ENCODE measurements at regions not wholly inside any gene's neighbourhood (a gene's known extent, or its start where the extent isn't known, plus 50 kb on each side); places are given as distances from the start of the nearest gene placed in this dataset.
"Not testable (repeated sequence)": the region's sequence is repeated elsewhere in the genome, so short reads cannot be mapped to it uniquely, and the experiment has no call there.

- no peak for DNase-seq (ENCODE audit: low spot score)
Measured at GRCh38 chr10:38209332-38209731, 115.2 kb downstream of the ZNF37A start.

DNA sequence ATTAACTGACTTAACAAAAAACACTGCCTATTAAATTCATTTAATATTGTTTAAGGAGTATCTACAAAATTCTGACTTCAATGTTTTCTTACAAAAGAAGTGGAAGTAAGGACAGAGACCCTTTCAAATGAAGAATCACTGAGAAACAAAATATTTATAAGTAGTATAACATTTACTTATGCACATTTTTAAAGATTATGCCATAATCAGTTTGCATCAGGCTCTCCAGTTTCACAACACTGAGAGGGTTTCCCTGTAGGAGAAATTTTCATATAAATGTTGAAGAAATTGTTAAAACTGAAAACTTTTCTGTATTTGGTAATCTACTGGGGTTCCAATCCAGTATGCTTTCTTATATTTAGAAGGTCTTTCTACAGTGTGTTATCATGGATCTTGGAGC, 115.6 kb downstream of the ZNF37A start:
- DNase-seq (ENCODE audit: low spot score), result not testable (repeated sequence)

GRCh38 chr10:38212460-38212859, 118.3 kb downstream of the ZNF37A start:
- DNase-seq (ENCODE audit: low spot score), result no peak

DNA sequence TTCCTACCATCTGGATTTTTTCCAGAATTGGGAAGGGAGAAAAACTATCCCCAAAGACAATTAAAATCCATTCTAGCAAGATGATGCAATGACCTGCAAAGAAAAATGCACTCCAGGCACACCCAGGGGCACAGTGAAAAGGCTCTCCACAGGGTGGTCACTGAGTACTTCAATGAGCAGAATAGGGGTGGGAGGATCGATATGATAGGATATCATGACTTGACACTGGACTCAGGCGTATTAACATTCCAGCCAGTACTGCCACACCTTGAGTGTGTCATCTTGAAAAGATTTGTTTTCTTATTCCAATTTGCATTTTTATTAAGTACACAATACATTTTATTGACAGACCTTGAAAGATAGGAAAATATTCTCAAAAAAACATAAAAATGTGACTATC, 132.2 kb downstream of the ZNF37A start:
- no peak for DNase-seq (ENCODE audit: low spot score)

GRCh38 chr10:38228394-38228793, 134.3 kb downstream of the ZNF37A start:
- DNase-seq (ENCODE audit: low spot score), result no peak

- not testable (repeated sequence) for DNase-seq (ENCODE audit: low spot score)
Measured at GRCh38 chr10:38238479-38238878, 144.3 kb downstream of the ZNF37A start.

GRCh38 chr10:38242061-38242649, 148.0 kb downstream of the ZNF37A start:
- not testable (repeated sequence) for DNase-seq (ENCODE audit: low spot score)

DNA sequence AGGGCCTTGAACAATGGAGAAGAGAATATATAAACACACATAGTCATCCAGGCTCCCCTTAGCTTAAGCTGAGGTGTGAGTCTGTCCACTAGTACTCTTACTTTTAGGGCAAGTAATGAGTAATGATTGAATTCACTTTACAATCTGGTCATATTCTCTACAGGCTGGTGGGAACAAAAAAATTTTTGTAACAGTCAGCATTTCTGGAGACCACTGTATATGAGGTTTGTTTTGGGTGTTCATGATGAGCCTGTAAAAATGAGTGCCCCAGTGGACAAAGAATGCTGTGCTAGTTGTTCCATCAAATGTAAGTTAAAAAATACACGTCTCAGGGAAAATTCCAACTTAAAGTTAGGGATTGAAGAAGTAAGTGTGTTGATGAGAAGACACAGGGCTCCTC, 154.0 kb downstream of the ZNF37A start:
- not testable (repeated sequence) for DNase-seq (ENCODE audit: low spot score)

DNA sequence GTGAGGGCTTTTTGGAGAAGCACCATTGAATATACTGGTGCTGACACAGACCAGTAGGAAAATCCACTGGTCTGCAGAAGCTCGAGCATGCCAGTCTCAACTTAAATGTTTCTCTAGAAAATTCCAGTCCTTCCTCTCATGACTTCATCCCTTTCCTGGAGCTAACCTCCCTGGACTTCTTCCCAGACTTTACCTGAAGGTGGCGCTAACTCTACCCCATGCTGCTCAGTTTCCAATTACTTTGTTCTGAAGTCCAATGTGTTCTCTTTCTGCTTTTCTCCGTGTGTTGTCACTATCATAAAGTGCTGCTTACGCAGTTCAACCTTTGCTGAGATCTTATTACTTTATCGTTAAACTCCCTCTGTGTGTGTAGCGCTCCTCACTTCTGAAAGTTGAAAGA, 158.4 kb downstream of the ZNF37A start:
- DNase-seq (ENCODE audit: low spot score), result not testable (repeated sequence)

GRCh38 chr10:38267555-38267954, 173.4 kb downstream of the ZNF37A start:
- not testable (repeated sequence) for DNase-seq (ENCODE audit: low spot score)

GRCh38 chr10:38271031-38271430, 176.9 kb downstream of the ZNF37A start:
- not testable (repeated sequence) for DNase-seq (ENCODE audit: low spot score)

DNA sequence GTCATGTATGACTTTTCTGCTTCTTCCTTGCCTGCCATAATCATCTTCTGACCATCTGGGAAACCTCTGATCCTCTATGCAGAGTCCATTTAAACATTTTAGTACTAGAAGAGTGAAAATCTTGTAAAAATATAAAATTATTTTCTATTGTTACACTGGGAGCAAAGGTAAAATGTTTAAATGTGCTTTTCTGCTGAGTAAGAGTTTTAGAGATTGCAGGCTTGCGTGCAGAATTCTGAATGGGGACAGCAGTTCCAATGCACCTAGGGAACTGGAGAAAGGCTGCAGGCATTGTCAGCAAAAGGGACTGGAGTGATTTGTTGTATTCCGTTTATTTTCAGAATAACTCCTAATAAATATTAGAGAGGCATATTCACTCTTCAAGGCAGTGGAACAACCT, 180.7 kb downstream of the ZNF37A start:
- DNase-seq (ENCODE audit: low spot score), result not testable (repeated sequence)

- not testable (repeated sequence) for DNase-seq (ENCODE audit: low spot score)
Measured at GRCh38 chr10:38292560-38292959, 198.4 kb downstream of the ZNF37A start.

DNA sequence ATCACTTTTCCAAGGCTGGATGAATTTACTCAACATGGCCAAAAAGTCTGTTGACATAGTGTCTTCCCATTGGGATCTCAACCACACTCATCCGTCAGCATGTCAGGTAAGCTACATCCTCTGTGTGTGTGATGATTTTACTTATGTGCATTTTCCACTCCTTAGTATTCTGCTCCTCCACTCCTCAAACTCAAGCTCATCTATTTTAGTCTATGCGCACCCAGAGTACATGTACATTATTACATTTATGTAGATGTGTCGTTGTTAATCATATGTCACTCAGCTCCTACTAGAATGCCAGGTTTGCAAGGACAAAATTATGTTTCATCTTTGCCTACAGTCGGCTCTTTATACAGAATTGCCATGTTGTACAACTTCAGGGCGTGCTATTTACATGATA, 216.0 kb downstream of the ZNF37A start:
- DNase-seq (ENCODE audit: low spot score), result not testable (repeated sequence)

DNA sequence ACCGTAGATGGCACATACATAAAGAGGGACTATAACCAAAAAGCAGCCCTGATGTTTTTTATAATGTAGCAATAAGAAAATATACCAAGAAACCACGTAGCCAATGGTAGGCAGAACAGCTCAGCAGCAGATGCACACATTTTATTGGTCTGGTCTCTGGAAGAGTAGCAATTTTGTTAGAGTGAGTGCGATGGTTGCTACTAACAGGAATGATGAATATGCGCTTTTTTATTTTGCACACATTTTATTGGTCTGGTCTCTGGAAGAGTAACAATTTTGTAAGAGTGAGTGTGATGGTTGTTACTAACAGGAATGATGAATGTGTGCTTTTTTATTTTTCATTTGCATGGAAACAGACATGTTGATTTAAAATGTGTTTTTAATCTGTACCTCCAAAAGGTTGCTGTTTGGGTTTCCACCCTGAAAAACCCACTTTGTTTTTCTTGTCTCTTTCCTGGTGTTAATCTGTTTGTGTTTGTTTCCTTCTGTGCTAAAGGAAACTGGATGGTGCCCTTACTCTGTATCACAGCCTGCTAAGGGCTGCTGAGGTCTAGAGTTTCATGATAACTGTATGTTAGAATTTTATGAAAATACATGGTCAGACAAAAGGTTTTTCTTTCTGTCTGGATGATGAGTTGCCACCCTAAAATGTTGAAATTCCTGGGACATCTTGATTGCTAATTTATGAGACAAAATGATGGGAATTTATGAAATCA, 221.1 kb downstream of the ZNF37A start:
- DNase-seq (ENCODE audit: low spot score), result not testable (repeated sequence)

GRCh38 chr10:38321393-38321792, 227.3 kb downstream of the ZNF37A start:
- not testable (repeated sequence) for DNase-seq (ENCODE audit: low spot score)

- not testable (repeated sequence) for DNase-seq (ENCODE audit: low spot score)
Measured at GRCh38 chr10:38330306-38330705, 236.2 kb downstream of the ZNF37A start.

GRCh38 chr10:38331106-38331505, 237.0 kb downstream of the ZNF37A start:
- not testable (repeated sequence) for DNase-seq (ENCODE audit: low spot score)

DNA sequence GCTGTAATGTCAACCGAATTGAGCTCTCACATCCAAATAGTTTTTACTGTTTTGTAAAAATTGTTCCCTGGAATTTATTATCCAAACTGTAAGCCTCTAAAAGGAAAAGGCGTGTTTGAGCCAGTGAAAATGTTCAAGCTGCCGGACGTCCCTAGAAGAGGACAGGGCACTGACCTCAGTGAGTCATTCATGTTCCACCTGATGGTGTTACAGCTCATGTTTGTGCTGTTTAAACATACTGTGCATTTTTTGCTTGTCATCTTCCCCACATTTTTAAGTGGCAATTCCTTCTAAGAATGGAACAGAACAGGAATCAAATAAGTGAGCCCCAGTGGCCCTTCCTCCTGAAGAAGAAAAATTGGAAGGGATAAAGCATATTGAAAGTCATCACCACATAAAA, 239.6 kb downstream of the ZNF37A start:
- DNase-seq (ENCODE audit: low spot score), result not testable (repeated sequence)

DNA sequence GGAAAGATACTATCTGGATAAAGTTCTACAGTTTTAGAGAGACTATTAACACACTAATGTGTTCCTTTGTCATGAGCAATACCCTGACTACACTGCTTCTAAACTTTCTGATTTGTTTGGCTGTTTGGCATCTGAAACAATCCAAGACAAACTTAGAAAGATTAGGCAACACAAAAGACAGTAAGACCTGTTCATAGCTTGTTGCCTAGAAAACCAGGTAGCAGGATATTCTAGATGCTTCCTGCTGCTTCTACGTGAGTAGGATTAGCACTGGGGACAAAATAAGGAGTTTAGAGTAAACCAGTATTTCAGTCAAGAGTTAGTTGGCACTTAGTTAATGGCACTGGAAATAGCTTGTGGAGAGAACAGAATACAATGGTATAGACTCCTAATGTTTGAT, 256.5 kb downstream of the ZNF37A start:
- not testable (repeated sequence) for DNase-seq (ENCODE audit: low spot score)

DNA sequence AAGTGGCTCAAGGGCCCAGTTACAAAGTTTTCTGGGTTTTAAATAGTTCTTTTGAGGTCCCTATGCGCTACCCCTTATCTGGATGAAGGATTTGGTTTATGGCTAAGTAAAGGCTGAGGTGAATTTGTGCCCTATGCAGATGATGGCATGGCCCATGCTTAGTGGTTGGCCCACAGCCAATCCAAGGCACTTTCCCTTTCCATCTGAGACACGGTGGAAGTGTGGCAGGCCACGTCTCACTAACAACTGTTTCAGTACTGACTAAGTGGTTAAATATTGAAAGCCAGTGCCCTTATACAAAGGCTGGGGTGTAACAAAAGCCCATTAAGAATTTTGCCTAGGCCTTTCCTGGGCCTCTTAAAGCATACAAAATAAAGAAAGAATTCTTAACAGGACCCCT, 260.3 kb downstream of the ZNF37A start:
- DNase-seq (ENCODE audit: low spot score), result not testable (repeated sequence)

GRCh38 chr10:38355911-38356526, 261.9 kb downstream of the ZNF37A start:
- DNase-seq (ENCODE audit: low spot score), result not testable (repeated sequence)

GRCh38 chr10:38356527-38356926, 262.4 kb downstream of the ZNF37A start:
- DNase-seq (ENCODE audit: low spot score), result not testable (repeated sequence)

All from AG08395 (cell line).